Activated naive CD8-positive, alpha-beta T cell treated with anti-CD3 and anti-CD28 coated beads, Interleukin-2, amount 10 ng/mL, durations not matched to agents 7 days and 5 days (primary cell): ENCODE measurements at regions not wholly inside any gene's neighbourhood (a gene's known extent, or its start where the extent isn't known, plus 50 kb on each side); places are given as distances from the start of the nearest gene placed in this dataset.

Source experiments
- ATAC-seq: fragments of 150-1000 bp; cut with Tn5 transposase; one replicate; pipeline ENCODE4 v1.10.0; 2021; ENCODE audit warnings: low read depth, moderate library complexity
- POLR2A ChIA-PET: fragments of 350-600 bp; sonication (Branson Sonifier 250); formaldehyde crosslinking; loops from one replicate; lab custom pipeline; 2021; ENCODE audit warnings: antibody characterized with exemption; lab: Charles Lee
- DNase-seq: peaks from one replicate; pipeline ENCODE4 v3.0.0; 2021
- H3K27ac Mint-ChIP-seq: one replicate; pipeline ENCODE4 v1.8.0; 2022; ENCODE audit warnings: mild to moderate bottlenecking, mixed read lengths
- H3K27me3 Mint-ChIP-seq: one replicate; pipeline ENCODE4 v1.8.0; 2022; ENCODE audit warnings: mild to moderate bottlenecking, moderate library complexity, mixed read lengths
- H3K36me3 Mint-ChIP-seq: one replicate; pipeline ENCODE4 v1.8.0; 2021; ENCODE audit warnings: mild to moderate bottlenecking, mixed read lengths
- H3K4me1 Mint-ChIP-seq: one replicate; pipeline ENCODE4 v1.8.0; 2021; ENCODE audit warnings: mixed read lengths
- H3K4me3 Mint-ChIP-seq: one replicate; pipeline ENCODE4 v1.8.0; 2022; ENCODE audit warnings: mild to moderate bottlenecking, moderate library complexity, mixed read lengths
- H3K9me3 Mint-ChIP-seq: one replicate; pipeline ENCODE4 v1.8.0; 2021; ENCODE audit warnings: mixed read lengths

DNA sequence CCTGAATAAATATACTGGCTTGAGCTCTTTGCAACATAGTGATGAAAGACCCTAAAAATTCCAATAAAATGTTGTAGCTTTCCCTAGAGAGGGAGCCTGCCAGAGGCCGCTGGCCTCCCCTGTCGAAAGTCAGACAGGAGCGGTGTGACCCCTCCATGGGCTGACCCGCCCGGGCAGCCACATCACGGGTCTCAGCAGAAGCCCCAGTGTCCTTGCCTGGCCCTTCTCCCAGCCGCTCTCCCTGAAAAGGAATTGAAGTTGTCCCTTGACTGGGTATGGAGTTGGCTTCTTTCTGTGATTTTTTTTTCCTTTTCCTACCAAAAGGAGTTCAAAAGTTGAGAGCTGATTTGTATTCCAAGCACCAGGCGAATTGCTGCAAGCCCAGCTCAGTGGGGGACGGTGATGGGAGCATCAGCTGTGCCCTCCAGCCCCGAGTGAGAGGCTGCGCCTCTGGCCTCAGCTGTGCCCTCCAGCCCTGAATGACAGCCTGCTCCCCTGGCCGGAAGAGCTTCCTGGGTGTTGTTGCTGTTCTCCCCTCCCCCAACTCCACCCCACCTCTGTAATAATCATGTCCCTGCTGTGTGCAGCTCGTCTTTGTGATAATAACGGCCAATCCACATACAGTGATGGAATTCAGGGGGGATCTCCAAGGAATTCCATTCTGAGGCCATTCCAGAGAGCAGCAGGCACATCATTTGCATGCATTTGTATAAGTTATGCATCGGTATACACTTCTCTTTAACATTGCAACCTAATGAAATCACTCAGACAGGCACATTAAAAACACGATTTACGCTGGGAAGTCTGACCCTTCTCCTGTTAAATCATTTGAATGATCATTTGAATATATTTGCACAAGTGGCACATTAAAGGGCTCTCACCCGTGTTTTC lies 501.0 kb downstream of the EIPR1 start:
- DNase-seq: no peak
- Mint-ChIP-seq H3K27me3 (no peaks in the 10 kb centered on the region), H3K36me3 (no peaks in the 10 kb centered on the region), H3K9me3 (no peaks in the 10 kb centered on the region), H3K4me3 (no peak overlapping the region), H3K27ac (no peak overlapping the region), H3K4me1 (peaks cover 1% of the 10 kb centered on the region)
- no peak for ATAC-seq
- POLR2A ChIA-PET: no interaction called here

DNA sequence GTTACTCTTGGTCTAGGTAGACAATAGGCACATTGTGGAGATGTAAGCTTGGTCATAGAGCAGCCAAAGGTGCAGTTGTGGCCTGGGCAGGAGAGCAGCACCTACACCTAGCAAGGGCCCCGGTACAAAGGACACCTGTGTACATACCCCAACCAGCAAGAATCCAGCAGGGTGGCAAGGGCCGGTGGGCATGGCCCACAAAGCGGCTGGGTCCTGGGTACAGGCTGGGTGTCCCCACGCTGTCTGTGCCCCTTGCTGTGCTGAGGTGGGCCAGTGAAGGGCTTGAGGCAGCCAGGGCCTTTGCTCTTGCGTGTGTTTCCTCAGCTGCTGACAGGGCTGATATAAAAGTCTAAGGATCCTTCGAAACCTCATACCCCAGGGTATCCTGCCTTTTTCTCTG lies 501.8 kb downstream of the EIPR1 start:
- H3K4me1 Mint-ChIP-seq: peaks cover 1% of the 10 kb centered on the region
- H3K27me3 Mint-ChIP-seq: no peaks in the 10 kb centered on the region
- POLR2A ChIA-PET: no interaction called here
- H3K9me3 Mint-ChIP-seq: no peaks in the 10 kb centered on the region
- no peak overlapping the region for H3K27ac Mint-ChIP-seq
- no peaks in the 10 kb centered on the region for H3K36me3 Mint-ChIP-seq
- DNase-seq: no peak
- ATAC-seq: no peak
- H3K4me3 Mint-ChIP-seq: no peak overlapping the region

DNA sequence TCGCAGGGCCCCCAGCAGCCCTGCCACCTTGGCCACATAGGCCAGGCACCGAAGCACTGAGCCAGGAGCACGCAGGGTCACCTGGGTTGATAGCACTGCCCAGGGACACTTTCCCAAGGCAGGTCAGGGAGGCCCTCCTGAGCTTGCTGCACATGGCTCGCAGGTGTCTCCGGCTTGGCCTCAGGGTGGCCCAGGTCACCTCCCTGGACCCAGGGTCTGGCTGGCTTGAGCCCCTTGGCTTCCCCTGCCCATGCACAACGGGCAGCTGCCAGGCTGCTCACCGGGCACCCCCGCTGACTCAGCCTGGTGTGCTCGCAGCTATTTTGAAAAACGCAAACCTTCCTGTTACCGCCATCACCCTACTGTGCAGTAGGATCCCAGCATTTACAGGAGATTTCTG lies 502.3 kb downstream of the EIPR1 start:
- Mint-ChIP-seq H3K27ac (no peak overlapping the region), H3K9me3 (no peaks in the 10 kb centered on the region), H3K36me3 (no peaks in the 10 kb centered on the region), H3K4me3 (no peak overlapping the region), H3K27me3 (no peaks in the 10 kb centered on the region), H3K4me1 (peaks cover 1% of the 10 kb centered on the region)
- DNase-seq (no peak), ATAC-seq (no peak)
- POLR2A ChIA-PET: no interaction called here

DNA sequence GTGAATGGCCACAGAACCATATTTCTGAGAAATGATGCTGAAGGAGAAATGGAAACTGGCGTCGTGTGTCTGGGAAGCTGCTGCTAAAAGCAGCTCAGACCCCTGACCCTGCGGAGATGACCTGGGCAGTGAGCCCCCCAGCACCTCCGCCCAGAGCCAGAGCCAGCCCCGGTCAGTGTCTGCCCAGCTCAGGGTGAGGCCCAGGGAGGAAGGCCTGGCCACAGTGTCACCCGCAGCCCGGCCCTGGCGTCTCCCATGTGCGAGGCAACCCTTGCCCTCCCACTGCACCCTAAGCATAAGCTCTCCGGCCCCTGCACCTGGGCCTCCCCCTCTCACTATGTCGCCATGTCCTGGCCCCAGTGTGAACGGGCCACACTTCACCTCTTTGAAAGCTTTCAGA lies 502.8 kb downstream of the EIPR1 start:
- H3K27me3 Mint-ChIP-seq: no peaks in the 10 kb centered on the region
- peaks cover 1% of the 10 kb centered on the region for H3K4me1 Mint-ChIP-seq
- no peak for ATAC-seq
- no peak overlapping the region for H3K4me3 Mint-ChIP-seq
- no peak for DNase-seq
- H3K27ac Mint-ChIP-seq: no peak overlapping the region
- POLR2A ChIA-PET: no interaction called here
- no peaks in the 10 kb centered on the region for H3K9me3 Mint-ChIP-seq
- H3K36me3 Mint-ChIP-seq: no peaks in the 10 kb centered on the region

DNA sequence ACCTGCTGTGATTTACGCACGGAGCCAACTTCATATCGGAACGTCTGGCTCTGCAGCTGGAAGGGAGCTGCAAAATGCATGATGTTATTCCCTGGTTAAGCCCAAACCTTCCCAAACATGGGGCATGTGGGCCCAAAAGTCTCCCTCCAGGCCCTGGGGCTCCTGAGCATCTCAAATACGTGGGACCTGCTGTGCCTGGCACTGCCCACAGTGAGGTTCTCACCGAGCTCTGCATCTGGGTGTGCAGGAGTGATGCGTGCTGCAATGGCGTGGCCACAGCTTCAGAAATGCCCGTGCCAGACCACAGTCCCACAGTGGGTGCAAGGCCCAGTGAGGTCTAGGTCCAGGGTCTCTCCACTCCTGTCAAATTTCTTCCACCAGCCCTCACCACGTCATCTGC lies 503.3 kb downstream of the EIPR1 start:
- H3K36me3 Mint-ChIP-seq: no peaks in the 10 kb centered on the region
- peaks cover 1% of the 10 kb centered on the region for H3K4me1 Mint-ChIP-seq
- H3K9me3 Mint-ChIP-seq: no peaks in the 10 kb centered on the region
- no peaks in the 10 kb centered on the region for H3K27me3 Mint-ChIP-seq
- H3K27ac Mint-ChIP-seq: no peak overlapping the region
- POLR2A ChIA-PET: no interaction called here
- DNase-seq (no peak), ATAC-seq (no peak)
- no peak overlapping the region for H3K4me3 Mint-ChIP-seq

DNA sequence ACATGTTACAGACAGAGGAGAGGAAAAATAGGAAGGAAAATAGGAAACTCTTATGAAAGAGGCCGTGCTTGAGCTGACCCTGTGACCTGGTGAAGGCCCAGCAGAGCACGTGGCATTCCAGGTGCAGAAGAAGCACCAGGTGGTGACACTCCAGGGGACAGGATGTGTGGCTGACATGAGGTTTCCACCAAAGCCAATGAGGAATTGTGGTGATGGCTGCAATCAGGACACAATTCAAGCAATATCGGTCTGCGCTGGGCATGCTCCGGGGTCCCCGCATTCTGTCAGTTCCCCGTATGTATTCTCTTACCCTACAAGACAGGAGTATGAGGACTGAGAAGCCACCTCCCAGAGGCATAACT lies 504.2 kb downstream of the EIPR1 start:
- Mint-ChIP-seq H3K4me1 (peaks cover 1% of the 10 kb centered on the region), H3K36me3 (no peaks in the 10 kb centered on the region), H3K27ac (no peak overlapping the region), H3K9me3 (no peaks in the 10 kb centered on the region), H3K27me3 (no peaks in the 10 kb centered on the region), H3K4me3 (no peak overlapping the region)
- no peak for ATAC-seq
- DNase-seq: no peak
- POLR2A ChIA-PET: no interaction called here

DNA sequence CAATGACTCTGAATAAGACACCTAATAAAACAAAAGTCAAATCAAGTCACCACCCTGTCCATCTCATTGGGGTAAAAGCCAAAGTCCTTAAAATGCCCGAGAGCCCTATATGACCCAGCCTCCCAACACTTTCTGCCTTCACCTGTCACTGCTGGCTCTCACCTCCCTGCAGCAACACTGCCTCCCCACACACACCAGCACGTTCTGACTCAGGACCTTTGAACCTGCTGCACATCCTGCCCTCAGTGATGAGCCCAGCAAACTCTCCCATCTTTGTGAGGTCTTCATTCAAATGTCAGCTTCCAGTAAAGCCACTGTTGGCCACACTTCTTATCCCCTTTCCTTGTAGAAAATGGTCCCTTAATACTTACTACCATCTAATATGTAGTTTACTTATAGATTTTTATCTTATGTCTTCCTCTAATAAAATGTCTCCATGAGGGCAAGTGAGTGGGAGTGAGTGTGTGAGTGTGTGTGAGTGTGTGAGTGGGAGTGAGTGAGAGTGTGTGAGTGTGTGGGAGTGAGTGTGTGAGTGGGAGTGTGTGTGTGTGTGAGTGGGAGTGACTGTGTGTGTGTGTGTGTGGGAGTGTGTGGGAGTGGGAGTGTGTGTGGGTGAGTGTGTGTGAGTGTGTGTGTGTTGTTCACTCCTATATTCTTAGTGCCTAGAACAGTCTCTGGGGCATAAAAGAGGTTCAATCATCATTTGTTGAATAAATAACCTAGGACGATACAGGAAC lies 504.7 kb downstream of the EIPR1 start:
- POLR2A ChIA-PET: no interaction called here
- no peaks in the 10 kb centered on the region for H3K36me3 Mint-ChIP-seq
- no peak overlapping the region for H3K27ac Mint-ChIP-seq
- ATAC-seq: no peak
- H3K4me3 Mint-ChIP-seq: no peak overlapping the region
- no peak for DNase-seq
- peaks cover 1% of the 10 kb centered on the region for H3K4me1 Mint-ChIP-seq
- H3K27me3 Mint-ChIP-seq: no peaks in the 10 kb centered on the region
- H3K9me3 Mint-ChIP-seq: no peaks in the 10 kb centered on the region

DNA sequence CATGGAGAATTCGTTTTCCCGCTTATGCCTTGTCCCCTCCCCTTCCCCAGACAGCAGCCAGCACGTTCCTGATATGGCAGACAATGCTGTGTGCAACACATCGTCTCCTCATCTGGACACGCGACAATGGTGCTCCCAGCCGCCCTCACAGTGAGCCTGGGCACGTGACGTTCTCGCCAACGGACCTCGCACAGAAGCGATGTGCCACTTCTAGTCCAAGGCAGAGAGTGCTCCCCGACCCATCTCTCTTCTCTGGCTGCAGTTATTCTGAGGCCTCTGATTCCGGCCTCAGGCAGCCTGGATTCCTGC lies 505.4 kb downstream of the EIPR1 start:
- Mint-ChIP-seq H3K4me3 (no peak overlapping the region), H3K27ac (no peak overlapping the region), H3K27me3 (no peaks in the 10 kb centered on the region), H3K9me3 (no peaks in the 10 kb centered on the region), H3K4me1 (peaks cover 1% of the 10 kb centered on the region), H3K36me3 (no peaks in the 10 kb centered on the region)
- ATAC-seq (no peak), DNase-seq (no peak)
- POLR2A ChIA-PET: no interaction called here

DNA sequence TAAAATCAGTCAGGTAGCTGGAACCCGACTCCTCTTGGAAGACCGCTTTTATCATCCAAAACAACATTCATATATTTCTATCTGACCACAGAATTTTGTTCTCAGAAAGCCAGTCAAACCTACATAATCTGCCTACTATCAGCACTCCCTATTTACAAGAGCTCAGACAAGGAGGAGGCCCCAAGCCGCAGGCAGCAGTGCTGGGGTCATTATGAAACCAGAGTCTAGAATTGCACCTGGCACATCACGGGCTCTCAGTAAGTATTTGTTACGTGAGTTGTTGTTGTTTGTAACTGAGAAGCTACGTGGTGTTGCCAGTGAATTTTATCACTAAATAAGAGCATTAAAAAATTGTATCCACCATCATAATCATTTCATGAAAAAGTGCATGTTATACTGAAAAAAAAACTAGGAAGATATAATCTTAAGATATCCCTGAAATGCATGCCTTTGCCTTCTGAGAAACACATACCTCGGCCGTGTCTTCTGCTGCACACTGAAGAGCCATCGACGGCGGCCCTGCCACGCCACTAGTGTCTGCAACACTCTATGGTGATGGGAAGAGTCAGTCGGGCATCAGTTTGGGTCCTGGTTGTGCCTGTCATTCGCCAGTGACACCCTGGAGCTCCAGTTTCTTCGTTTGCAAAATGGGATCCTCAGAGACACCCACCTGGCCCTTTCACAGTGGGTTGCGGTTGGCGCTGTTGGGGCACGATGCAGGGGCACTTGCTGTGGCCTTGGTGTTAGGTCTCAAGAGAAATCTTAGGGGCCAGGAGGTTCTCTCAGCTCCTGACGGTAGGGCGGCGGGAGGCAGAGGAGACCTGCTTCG lies 505.9 kb downstream of the EIPR1 start:
- Mint-ChIP-seq H3K9me3 (no peaks in the 10 kb centered on the region), H3K36me3 (no peaks in the 10 kb centered on the region), H3K27ac (no peak overlapping the region), H3K27me3 (no peaks in the 10 kb centered on the region), H3K4me1 (peaks cover 1% of the 10 kb centered on the region), H3K4me3 (no peak overlapping the region)
- no peak for DNase-seq
- no peak for ATAC-seq
- POLR2A ChIA-PET: no interaction called here

DNA sequence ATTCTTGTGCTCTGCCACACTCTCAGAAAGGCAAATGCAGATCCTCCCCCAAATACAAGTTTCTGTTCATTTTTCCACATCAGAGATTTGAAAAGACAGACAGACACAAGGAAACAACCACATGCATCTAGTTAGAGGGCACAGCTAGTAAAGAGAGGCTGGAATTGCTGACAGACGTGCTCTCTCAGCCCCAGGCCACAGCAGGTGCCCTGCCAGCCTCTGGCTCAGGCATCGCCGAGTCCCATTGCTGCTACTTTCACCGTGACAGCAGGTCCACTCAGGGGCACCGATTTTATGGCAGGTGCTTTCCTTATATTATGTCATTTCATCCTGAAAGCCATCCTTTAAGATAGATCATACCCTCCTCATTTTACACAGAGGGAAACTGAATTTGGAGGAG lies 507.5 kb downstream of the EIPR1 start:
- DNase-seq: no peak
- ATAC-seq: no peak
- Mint-ChIP-seq H3K4me1 (peaks cover 1% of the 10 kb centered on the region), H3K27ac (no peak overlapping the region), H3K4me3 (no peak overlapping the region), H3K9me3 (no peaks in the 10 kb centered on the region), H3K36me3 (no peaks in the 10 kb centered on the region), H3K27me3 (no peaks in the 10 kb centered on the region)
- POLR2A ChIA-PET: no interaction called here

DNA sequence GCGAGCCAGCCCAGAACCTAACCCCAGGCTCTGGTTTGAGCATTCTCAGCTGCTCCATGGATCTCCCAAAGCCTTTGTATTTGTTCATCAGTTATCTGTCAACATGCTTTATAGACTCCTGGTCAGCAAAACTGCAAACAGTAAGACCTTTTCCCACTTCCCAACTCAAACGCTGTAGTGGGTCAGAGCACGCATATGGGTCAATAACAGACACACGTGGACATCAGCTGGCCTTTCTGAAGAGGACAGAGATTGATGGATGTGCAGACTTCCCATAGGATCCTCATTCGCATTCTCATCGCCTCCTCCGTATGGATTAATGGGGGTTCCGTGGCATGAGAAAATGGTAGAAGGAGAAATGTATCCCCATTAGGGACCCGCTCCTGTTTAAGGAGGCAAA lies 508.1 kb downstream of the EIPR1 start:
- no peak for DNase-seq
- no peak for ATAC-seq
- Mint-ChIP-seq H3K27ac (no peak overlapping the region), H3K9me3 (no peaks in the 10 kb centered on the region), H3K4me3 (no peak overlapping the region), H3K36me3 (no peaks in the 10 kb centered on the region), H3K4me1 (peaks cover 1% of the 10 kb centered on the region), H3K27me3 (no peaks in the 10 kb centered on the region)
- POLR2A ChIA-PET: no interaction called here

DNA sequence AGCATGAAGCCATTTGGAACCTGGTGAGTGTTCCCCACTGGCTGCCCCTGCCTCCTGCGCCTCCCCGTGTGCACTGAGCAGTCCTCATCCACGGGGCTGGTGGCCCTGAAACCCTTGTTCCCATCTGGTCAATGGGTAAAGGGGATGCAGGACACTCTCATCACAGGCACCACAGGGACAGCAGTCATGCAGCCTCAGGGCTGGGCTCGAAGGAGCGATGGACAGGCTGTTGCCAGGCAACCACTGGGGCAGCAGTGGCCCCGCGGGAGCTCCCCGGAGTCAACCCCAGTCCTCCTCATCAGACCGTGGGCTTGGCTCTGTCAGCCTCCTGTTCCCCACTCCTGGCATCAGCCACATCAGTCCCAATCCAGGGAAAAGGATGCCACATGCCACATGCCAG lies 509.5 kb downstream of the EIPR1 start:
- H3K4me3 Mint-ChIP-seq: no peak overlapping the region
- POLR2A ChIA-PET: no interaction called here

DNA sequence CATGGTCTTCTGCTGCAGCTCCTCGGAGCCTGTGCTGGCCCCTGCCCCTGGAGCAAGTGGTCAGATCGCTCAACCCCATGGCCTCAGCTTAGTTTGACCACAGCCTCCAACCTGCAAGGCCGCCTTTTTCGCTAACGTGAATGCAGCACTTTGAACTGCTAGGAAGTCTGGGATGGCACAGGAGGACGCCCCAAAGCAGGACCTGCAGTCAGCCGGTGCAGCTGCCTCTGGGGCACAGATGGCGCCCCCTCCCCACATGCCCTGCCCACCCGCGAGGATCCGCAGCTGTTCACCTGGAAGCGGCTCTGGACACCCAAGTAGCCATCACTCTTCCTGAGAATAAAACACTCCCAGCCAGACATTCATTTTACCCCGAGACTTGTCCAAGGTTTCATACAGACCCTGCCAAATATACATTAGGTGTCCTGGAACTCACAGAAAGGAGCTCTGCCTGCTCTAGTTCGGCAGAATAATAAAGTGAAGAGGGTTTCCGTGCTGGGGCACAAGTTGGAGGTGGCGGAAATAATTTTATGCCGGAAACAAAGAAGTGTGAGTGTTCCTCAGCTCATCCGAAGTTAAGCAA lies 510.1 kb downstream of the EIPR1 start:
- Mint-ChIP-seq H3K4me1 (no peaks in the 10 kb centered on the region), H3K4me3 (no peak overlapping the region), H3K9me3 (no peaks in the 10 kb centered on the region), H3K27ac (no peak overlapping the region), H3K36me3 (no peaks in the 10 kb centered on the region), H3K27me3 (no peaks in the 10 kb centered on the region)
- POLR2A ChIA-PET: no interaction called here
- ATAC-seq (no peak), DNase-seq (no peak)

More for the DNA sequence above, 509.5 kb downstream of the EIPR1 start:
- Mint-ChIP-seq H3K36me3 (no peaks in the 10 kb centered on the region), H3K9me3 (no peaks in the 10 kb centered on the region), H3K4me1 (peaks cover 1% of the 10 kb centered on the region), H3K27me3 (no peaks in the 10 kb centered on the region), H3K27ac (no peak overlapping the region)
- no peak for DNase-seq
- no peak for ATAC-seq
